Left ventricle myocardium inferior (tissue), 1 donor: ENCODE measurements at regions not wholly inside any gene's neighbourhood (a gene's known extent, or its start where the extent isn't known, plus 50 kb on each side); places are given as distances from the start of the nearest gene placed in this dataset.

ENCODE experiments used
- DNase-seq: peaks from one replicate; pipeline ENCODE4 v3.0.0-alpha.2; 2020
- H3K27ac ChIP-seq: fragments of 200-600 bp; replicated peaks from 2 replicates; pipeline ENCODE4 v1.8.0; 2021
- H3K27me3 ChIP-seq: fragments of 200-600 bp; 2 replicates; pipeline ENCODE4 v1.8.0; 2021; ENCODE audit warnings: low read depth
- H3K36me3 ChIP-seq: fragments of 200-600 bp; 2 replicates; pipeline ENCODE4 v1.8.0; 2021
- H3K4me1 ChIP-seq: fragments of 200-600 bp; 2 replicates; pipeline ENCODE4 v1.8.0; 2021
- H3K4me3 ChIP-seq: fragments of 200-600 bp; 2 replicates; pipeline ENCODE4 v1.8.0; 2021; ENCODE audit warnings: mild to moderate bottlenecking, moderate library complexity
- H3K9me3 ChIP-seq: fragments of 200-600 bp; replicated peaks from 2 replicates; pipeline ENCODE4 v1.8.0; 2021
- CTCF ChIP-seq: fragments of 200-600 bp; IDR thresholded peaks from 2 replicates; pipeline ENCODE4 v1.8.0; 2021; ENCODE audit warnings: antibody characterized with exemption, mild to moderate bottlenecking, borderline replicate concordance
- intact Hi-C: fragments of 100-400 bp; cut with micrococcal nuclease; formaldehyde crosslinking; loops from one replicate; pipeline ENCODE4 v1.11.0; 2022
- donor health status: DM: no; HTN: yes; CAD: no; lungs with severe emphysema.

- no peaks in the 10 kb centered on the region for H3K36me3 ChIP-seq
- H3K4me1 ChIP-seq = no peaks in the 10 kb centered on the region
- no peak for TF ChIP-seq CTCF
- no peak overlapping the region for H3K27ac ChIP-seq
- no peak for DNase-seq
- intact Hi-C loops = no loop called here
- peaks cover 49% of the 10 kb centered on the region for H3K27me3 ChIP-seq
- H3K4me3 ChIP-seq = no peak overlapping the region
- H3K9me3 ChIP-seq = peaks cover 6% of the 10 kb centered on the region
Observed at GRCh38 chr11:133595998-133596590, 63.8 kb upstream of the OPCML start.

GRCh38 chr11:133593036-133593435 is 60.7 kb upstream of the OPCML start:
- intact Hi-C loops = no loop called here
- Histone ChIP-seq H3K4me3 (no peak overlapping the region), H3K36me3 (no peaks in the 10 kb centered on the region), H3K27me3 (peaks cover 38% of the 10 kb centered on the region), H3K27ac (no peak overlapping the region), H3K4me1 (no peaks in the 10 kb centered on the region), H3K9me3 (peaks cover 6% of the 10 kb centered on the region)
- DNase-seq = no peak
- no peak for TF ChIP-seq CTCF

- H3K36me3 ChIP-seq = no peaks in the 10 kb centered on the region
- H3K27ac ChIP-seq = no peak overlapping the region
- H3K27me3 ChIP-seq = peaks cover 11% of the 10 kb centered on the region
- intact Hi-C loops = no loop called here
- TF ChIP-seq CTCF = no peak
- DNase-seq = no peak
- no peaks in the 10 kb centered on the region for H3K4me1 ChIP-seq
- no peak overlapping the region for H3K4me3 ChIP-seq
- H3K9me3 ChIP-seq = peaks cover 10% of the 10 kb centered on the region
Observed at GRCh38 chr11:133586903-133587517, 54.7 kb upstream of the OPCML start.

- H3K9me3 ChIP-seq = peaks cover 10% of the 10 kb centered on the region
- no peak overlapping the region for H3K27ac ChIP-seq
- H3K27me3 ChIP-seq = peaks cover 8% of the 10 kb centered on the region
- TF ChIP-seq CTCF = no peak
- DNase-seq = no peak
- H3K4me1 ChIP-seq = no peaks in the 10 kb centered on the region
- intact Hi-C loops = no loop called here
- no peak overlapping the region for H3K4me3 ChIP-seq
- H3K36me3 ChIP-seq = no peaks in the 10 kb centered on the region
Observed at GRCh38 chr11:133582750-133583149, 50.4 kb upstream of the OPCML start.

- Histone ChIP-seq H3K27ac (no peak overlapping the region), H3K27me3 (peaks cover 8% of the 10 kb centered on the region), H3K36me3 (no peaks in the 10 kb centered on the region), H3K4me3 (no peak overlapping the region), H3K4me1 (no peaks in the 10 kb centered on the region), H3K9me3 (peaks cover 10% of the 10 kb centered on the region)
- intact Hi-C loops = no loop called here
- TF ChIP-seq CTCF = no peak
- DNase-seq = no peak
Observed at GRCh38 chr11:133582326-133582725, 50.0 kb upstream of the OPCML start.
